GM18502 (cell line): ENCODE measurements at regions not wholly inside any gene's neighbourhood (a gene's known extent, or its start where the extent isn't known, plus 50 kb on each side); places are given as distances from the start of the nearest gene placed in this dataset.

ENCODE experiments used
- ATAC-seq: cut with Tn5 transposase; IDR thresholded peaks from one replicate; pipeline ENCODE4 v1.9.1; 2021; ENCODE audit warnings: mild to moderate bottlenecking; ENCODE audit not compliant: unreplicated experiment, poor library complexity

- ATAC-seq: no peak
Observed at GRCh38 chr4:108311313-108311712, 142.6 kb upstream of the LEF1 start.

- ATAC-seq: no peak
Observed at GRCh38 chr4:108303488-108304177, 134.9 kb upstream of the LEF1 start.

- no peak for ATAC-seq
Observed at GRCh38 chr4:108301545-108302251, 133.0 kb upstream of the LEF1 start.

GRCh38 chr4:108297605-108298004 lies 128.9 kb upstream of the LEF1 start:
- ATAC-seq: no peak

- no peak for ATAC-seq
Observed at GRCh38 chr4:108292229-108292628, 123.5 kb upstream of the LEF1 start.

- no peak for ATAC-seq
Observed at GRCh38 chr4:108291137-108291536, 122.4 kb upstream of the LEF1 start.

GRCh38 chr4:108287834-108288413 lies 119.2 kb upstream of the LEF1 start:
- no peak for ATAC-seq

- no peak for ATAC-seq
Observed at GRCh38 chr4:108280072-108280471, 111.3 kb upstream of the LEF1 start.

GRCh38 chr4:108276690-108277089 lies 108.0 kb upstream of the LEF1 start:
- ATAC-seq: no peak

- no peak for ATAC-seq
Observed at GRCh38 chr4:108272986-108273385, 104.3 kb upstream of the LEF1 start.

- no peak for ATAC-seq
Observed at GRCh38 chr4:108272561-108272960, 103.8 kb upstream of the LEF1 start.

- no peak for ATAC-seq
Observed at GRCh38 chr4:108272046-108272445, 103.3 kb upstream of the LEF1 start.

GRCh38 chr4:108270466-108271450 lies 102.0 kb upstream of the LEF1 start:
- ATAC-seq: no peak

- no peak for ATAC-seq
Observed at GRCh38 chr4:108264693-108265092, 96.0 kb upstream of the LEF1 start.

- no peak for ATAC-seq
Observed at GRCh38 chr4:108263057-108263456, 94.3 kb upstream of the LEF1 start.

GRCh38 chr4:108261026-108261425 lies 92.3 kb upstream of the LEF1 start:
- no peak for ATAC-seq

- no peak for ATAC-seq
Observed at GRCh38 chr4:108256538-108256937, 87.8 kb upstream of the LEF1 start.

GRCh38 chr4:108255203-108255747 lies 86.5 kb upstream of the LEF1 start:
- no peak for ATAC-seq

GRCh38 chr4:108249397-108249796 lies 80.7 kb upstream of the LEF1 start:
- no peak for ATAC-seq

GRCh38 chr4:108247387-108248049 lies 78.8 kb upstream of the LEF1 start:
- ATAC-seq: no peak
